Astrocyte (in vitro differentiated cells and primary cell): ENCODE measurements at regions not wholly inside any gene's neighbourhood (a gene's known extent, or its start where the extent isn't known, plus 50 kb on each side); places are given as distances from the start of the nearest gene placed in this dataset.

Experiments used
- DNase-seq: peaks from one replicate; pipeline ENCODE4 v3.0.0-alpha.2; 2010; ENCODE audit warnings: low read depth
- FAIRE-seq: peaks from 2 replicates; lab custom pipeline; 2011; peaks lifted over from hg19 to GRCh38; lab: Jason Lieb, UNC
- H2AFZ ChIP-seq: 2 replicates; pipeline ENCODE4 v1.6.0; 2012; ENCODE audit warnings: low read depth, low read length, inconsistent platforms
- H3K27ac ChIP-seq: 2 replicates; pipeline ENCODE4 v1.5.1; 2011; ENCODE audit warnings: low read depth, low read length, inconsistent platforms
- H3K27me3 ChIP-seq: 2 replicates; pipeline ENCODE4 v1.6.0; 2011; ENCODE audit warnings: low read length, inconsistent platforms; ENCODE audit not compliant: insufficient read depth
- H3K36me3 ChIP-seq: 2 replicates; pipeline ENCODE4 v1.5.1; 2011; ENCODE audit warnings: low read length, inconsistent platforms; ENCODE audit not compliant: insufficient read depth
- H3K4me1 ChIP-seq: 2 replicates; pipeline ENCODE4 v1.5.1; 2011; ENCODE audit warnings: low read length, inconsistent platforms; ENCODE audit not compliant: insufficient read depth
- H3K4me2 ChIP-seq: 2 replicates; pipeline ENCODE4 v1.6.0; 2012; ENCODE audit warnings: low read length, inconsistent platforms
- H3K4me3 ChIP-seq: 2 replicates; pipeline ENCODE4 v1.5.1; 2011; ENCODE audit warnings: low read depth, mild to moderate bottlenecking, low read length, inconsistent platforms; ENCODE audit not compliant: insufficient read depth
- H3K79me2 ChIP-seq: 2 replicates; pipeline ENCODE4 v1.6.0; 2012; ENCODE audit warnings: mild to moderate bottlenecking, low read length, inconsistent platforms; ENCODE audit not compliant: insufficient read depth
- H3K9ac ChIP-seq: 2 replicates; pipeline ENCODE4 v1.6.0; 2012; ENCODE audit warnings: mild to moderate bottlenecking, low read length, inconsistent platforms
- H3K9me3 ChIP-seq: 2 replicates; pipeline ENCODE4 v1.5.1; 2012; ENCODE audit warnings: low read depth, mild to moderate bottlenecking, low read length, inconsistent platforms; ENCODE audit not compliant: insufficient read depth
- H4K20me1 ChIP-seq: 2 replicates; pipeline ENCODE4 v1.6.0; 2012; ENCODE audit warnings: low read length, inconsistent platforms; ENCODE audit not compliant: insufficient read depth
- H3K27ac Mint-ChIP-seq: one replicate; pipeline ENCODE4 v1.8.0; 2021; ENCODE audit warnings: mild to moderate bottlenecking, mixed read lengths; ENCODE audit not compliant: unreplicated experiment
- H3K27me3 Mint-ChIP-seq: one replicate; pipeline ENCODE4 v1.8.0; 2021; ENCODE audit warnings: low read depth, mixed read lengths; ENCODE audit not compliant: unreplicated experiment
- H3K36me3 Mint-ChIP-seq: one replicate; pipeline ENCODE4 v1.8.0; 2021; ENCODE audit warnings: low read depth, mixed read lengths; ENCODE audit not compliant: unreplicated experiment
- H3K4me1 Mint-ChIP-seq: one replicate; pipeline ENCODE4 v1.8.0; 2021; ENCODE audit warnings: low read depth, mixed read lengths; ENCODE audit not compliant: unreplicated experiment
- H3K4me3 Mint-ChIP-seq: one replicate; pipeline ENCODE4 v1.8.0; 2021; ENCODE audit warnings: mild to moderate bottlenecking, moderate library complexity, mixed read lengths; ENCODE audit not compliant: unreplicated experiment
- H3K9me3 Mint-ChIP-seq: one replicate; pipeline ENCODE4 v1.8.0; 2021; ENCODE audit warnings: mild to moderate bottlenecking, mixed read lengths; ENCODE audit not compliant: unreplicated experiment
- EZH2 ChIP-seq: IDR thresholded peaks from 2 replicates; pipeline ENCODE4 v1.6.1; 2012; ENCODE audit warnings: mild to moderate bottlenecking, low read length, inconsistent platforms; ENCODE audit not compliant: insufficient read depth
- TF ChIP-seq, protein P1 (sequence below): IDR thresholded peaks from 2 replicates; pipeline ENCODE4 v1.5.1; 2011; ENCODE audit warnings: low read depth, mild to moderate bottlenecking, inconsistent platforms, low read length, moderate library complexity; ENCODE audit not compliant: insufficient read depth

DNA sequence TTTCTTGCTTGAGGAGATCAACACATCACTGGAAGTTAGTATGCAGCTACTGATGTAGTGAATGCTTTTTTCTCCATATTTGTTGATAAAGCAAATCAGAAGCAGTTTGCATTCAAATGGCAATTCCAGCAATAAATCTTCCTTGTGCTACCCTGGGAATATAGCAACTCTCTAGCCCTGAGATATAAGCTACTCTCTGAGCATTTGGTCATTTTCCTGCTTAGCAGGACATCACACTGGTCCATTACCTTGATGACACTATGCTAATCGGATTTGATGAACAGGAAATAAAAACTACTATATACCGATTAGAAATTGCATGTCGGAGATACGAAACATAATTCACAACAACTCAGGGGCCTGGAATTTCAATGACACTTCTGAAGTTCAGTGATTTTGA is 152.7 kb downstream of the CBLN2 start:
- no peak for TF ChIP-seq EZH2
- TF ChIP-seq, protein P1, sequence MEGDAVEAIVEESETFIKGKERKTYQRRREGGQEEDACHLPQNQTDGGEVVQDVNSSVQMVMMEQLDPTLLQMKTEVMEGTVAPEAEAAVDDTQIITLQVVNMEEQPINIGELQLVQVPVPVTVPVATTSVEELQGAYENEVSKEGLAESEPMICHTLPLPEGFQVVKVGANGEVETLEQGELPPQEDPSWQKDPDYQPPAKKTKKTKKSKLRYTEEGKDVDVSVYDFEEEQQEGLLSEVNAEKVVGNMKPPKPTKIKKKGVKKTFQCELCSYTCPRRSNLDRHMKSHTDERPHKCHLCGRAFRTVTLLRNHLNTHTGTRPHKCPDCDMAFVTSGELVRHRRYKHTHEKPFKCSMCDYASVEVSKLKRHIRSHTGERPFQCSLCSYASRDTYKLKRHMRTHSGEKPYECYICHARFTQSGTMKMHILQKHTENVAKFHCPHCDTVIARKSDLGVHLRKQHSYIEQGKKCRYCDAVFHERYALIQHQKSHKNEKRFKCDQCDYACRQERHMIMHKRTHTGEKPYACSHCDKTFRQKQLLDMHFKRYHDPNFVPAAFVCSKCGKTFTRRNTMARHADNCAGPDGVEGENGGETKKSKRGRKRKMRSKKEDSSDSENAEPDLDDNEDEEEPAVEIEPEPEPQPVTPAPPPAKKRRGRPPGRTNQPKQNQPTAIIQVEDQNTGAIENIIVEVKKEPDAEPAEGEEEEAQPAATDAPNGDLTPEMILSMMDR: no peak
- no peak overlapping the region for H2AFZ ChIP-seq
- Mint-ChIP-seq H3K36me3 (no peaks in the 10 kb centered on the region), H3K27me3 (no peaks in the 10 kb centered on the region), H3K27ac (no peak overlapping the region), H3K9me3 (peaks cover 3% of the 10 kb centered on the region), H3K4me3 (no peak overlapping the region), H3K4me1 (no peaks in the 10 kb centered on the region)
- no peak overlapping the region for H3K4me2 ChIP-seq
- no peak for FAIRE-seq
- H3K27me3 ChIP-seq: no peaks in the 10 kb centered on the region
- H3K9me3 ChIP-seq: peaks cover 5% of the 10 kb centered on the region
- H4K20me1 ChIP-seq: no peaks in the 10 kb centered on the region
- DNase-seq: no peak
- H3K79me2 ChIP-seq: no peaks in the 10 kb centered on the region
- H3K36me3 ChIP-seq: no peaks in the 10 kb centered on the region
- H3K4me1 ChIP-seq: no peaks in the 10 kb centered on the region
- no peak overlapping the region for H3K4me3 ChIP-seq
- no peak overlapping the region for H3K27ac ChIP-seq
- no peak overlapping the region for H3K9ac ChIP-seq

DNA sequence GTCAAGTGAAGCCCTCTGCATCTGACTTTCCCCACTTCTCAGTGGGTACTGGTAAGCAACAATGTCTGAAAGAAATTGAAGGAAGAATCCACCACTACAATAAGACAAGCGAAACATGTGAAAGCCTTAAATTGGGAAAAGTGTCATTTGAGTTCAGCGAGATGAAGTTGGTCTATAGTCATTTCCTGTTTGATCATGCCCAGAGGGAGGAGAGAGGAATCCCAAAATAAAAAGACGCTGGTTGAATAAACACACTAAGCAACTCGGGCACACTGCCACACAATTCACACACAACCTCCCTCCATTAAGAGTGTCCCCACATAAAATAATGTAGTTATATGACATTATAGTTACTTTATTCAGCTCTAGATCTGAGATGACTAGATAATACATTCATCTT is 166.1 kb downstream of the CBLN2 start:
- Mint-ChIP-seq H3K4me1 (no peaks in the 10 kb centered on the region), H3K27ac (no peak overlapping the region), H3K36me3 (no peaks in the 10 kb centered on the region), H3K27me3 (no peaks in the 10 kb centered on the region), H3K9me3 (peaks cover 4% of the 10 kb centered on the region), H3K4me3 (no peak overlapping the region)
- Histone ChIP-seq H3K9me3 (no peaks in the 10 kb centered on the region), H3K27ac (no peak overlapping the region), H3K4me1 (no peaks in the 10 kb centered on the region), H4K20me1 (no peaks in the 10 kb centered on the region), H3K36me3 (no peaks in the 10 kb centered on the region), H3K4me2 (no peak overlapping the region), H3K4me3 (no peak overlapping the region), H3K27me3 (no peaks in the 10 kb centered on the region), H2AFZ (no peak overlapping the region), H3K79me2 (no peaks in the 10 kb centered on the region), H3K9ac (no peak overlapping the region)
- FAIRE-seq (no peak), DNase-seq (no peak)
- no peak for TF ChIP-seq EZH2
- TF ChIP-seq, protein P1: no peak

GRCh38 chr18:72376256-72376655 is 167.9 kb downstream of the CBLN2 start:
- no peaks in the 10 kb centered on the region for H3K4me1 ChIP-seq
- H3K27me3 ChIP-seq: no peaks in the 10 kb centered on the region
- H3K9ac ChIP-seq: no peak overlapping the region
- H3K4me3 ChIP-seq: no peak overlapping the region
- H3K9me3 ChIP-seq: no peaks in the 10 kb centered on the region
- no peaks in the 10 kb centered on the region for H4K20me1 ChIP-seq
- H3K4me2 ChIP-seq: no peak overlapping the region
- Mint-ChIP-seq H3K9me3 (peaks cover 4% of the 10 kb centered on the region), H3K27ac (no peak overlapping the region), H3K36me3 (no peaks in the 10 kb centered on the region), H3K27me3 (no peaks in the 10 kb centered on the region), H3K4me1 (no peaks in the 10 kb centered on the region), H3K4me3 (no peak overlapping the region)
- H3K79me2 ChIP-seq: no peaks in the 10 kb centered on the region
- FAIRE-seq (no peak), DNase-seq (no peak)
- no peak overlapping the region for H2AFZ ChIP-seq
- TF ChIP-seq, protein P1: no peak
- TF ChIP-seq EZH2: no peak
- no peaks in the 10 kb centered on the region for H3K36me3 ChIP-seq
- H3K27ac ChIP-seq: no peak overlapping the region
